ENCODE measurements at regions not wholly inside any gene's neighbourhood (a gene's known extent, or its start where the extent isn't known, plus 50 kb on each side); places are given as distances from the start of the nearest gene placed in this dataset.

DNA sequence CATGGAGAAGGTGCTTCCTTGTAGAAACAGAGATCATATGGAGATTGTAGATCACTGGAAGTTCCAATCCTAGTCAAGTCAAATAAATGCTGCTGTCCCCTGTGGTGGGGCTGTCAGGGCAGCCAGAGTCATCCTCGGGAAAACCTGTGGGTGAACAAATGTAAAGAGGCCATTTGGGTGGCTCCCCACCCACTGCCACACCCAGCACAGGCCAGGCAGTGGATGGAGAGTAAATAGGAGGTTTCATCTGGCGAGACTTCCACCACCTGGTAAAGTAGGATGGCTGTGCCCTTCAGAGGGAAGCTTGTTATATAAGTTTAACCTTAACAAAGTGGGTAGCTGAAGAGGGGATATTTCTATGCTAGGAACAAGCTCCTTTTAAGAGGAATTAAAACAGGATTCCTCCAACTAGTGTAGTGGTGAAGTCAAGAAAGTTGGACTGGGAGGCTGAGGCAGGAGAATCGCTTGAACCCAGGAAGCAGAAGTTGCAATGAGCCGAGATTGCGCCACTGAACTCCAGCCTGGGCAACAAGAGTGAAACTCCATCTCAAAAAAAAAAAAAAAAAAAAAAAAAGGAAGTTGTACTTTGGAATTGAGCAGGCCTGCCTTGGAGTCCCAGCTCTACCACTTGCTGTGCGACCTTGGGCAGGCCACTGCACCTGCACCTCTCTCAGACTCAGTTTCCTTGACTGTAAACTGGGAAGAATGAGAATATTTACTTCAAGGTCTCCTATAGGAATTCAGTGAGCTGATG, 273.7 kb downstream of the PTTG2 start:
- H3K4me3 ChIP-seq (replicated peaks; ENCODE audit: low read depth, low read length): no peak overlapping the region
- TF ChIP-seq CTCF (IDR thresholded peaks at IDR 0.05; ENCODE audit: low read depth, low read length, missing control alignments): no peak
- DNase-seq (ENCODE audit: extremely low read depth, low read depth): no peak

GRCh38 chr4:38235354-38235753, 275.2 kb downstream of the PTTG2 start:
- no peak overlapping the region for H3K4me3 ChIP-seq (replicated peaks; ENCODE audit: low read depth, low read length)
- DNase-seq (ENCODE audit: extremely low read depth, low read depth): no peak
- TF ChIP-seq CTCF (IDR thresholded peaks at IDR 0.05; ENCODE audit: low read depth, low read length, missing control alignments): no peak

GRCh38 chr4:38236003-38236402, 275.8 kb downstream of the PTTG2 start:
- TF ChIP-seq CTCF (IDR thresholded peaks at IDR 0.05; ENCODE audit: low read depth, low read length, missing control alignments): no peak
- DNase-seq (ENCODE audit: extremely low read depth, low read depth): no peak
- H3K4me3 ChIP-seq (replicated peaks; ENCODE audit: low read depth, low read length): no peak overlapping the region

DNA sequence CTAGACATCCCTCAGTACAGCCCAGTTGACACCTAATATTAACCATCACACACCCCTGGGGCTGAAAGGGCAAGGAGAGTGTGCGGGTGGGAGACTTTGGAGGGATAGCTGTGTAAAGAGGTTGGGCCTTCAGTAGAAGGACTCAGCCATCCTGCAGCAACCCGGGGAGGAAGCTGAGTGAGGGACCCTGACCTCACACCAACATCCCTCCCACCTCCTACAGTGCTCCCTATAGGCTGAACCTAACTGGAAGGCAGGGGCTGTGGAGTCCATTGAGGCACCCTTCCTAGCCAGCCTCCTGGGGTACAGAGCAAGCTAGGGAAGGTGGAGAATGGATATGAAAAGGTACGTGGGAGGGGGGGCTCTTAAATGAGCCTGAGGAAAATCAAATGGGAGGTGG, 276.3 kb downstream of the PTTG2 start:
- no peak for DNase-seq (ENCODE audit: extremely low read depth, low read depth)
- no peak overlapping the region for H3K4me3 ChIP-seq (replicated peaks; ENCODE audit: low read depth, low read length)
- no peak for TF ChIP-seq CTCF (IDR thresholded peaks at IDR 0.05; ENCODE audit: low read depth, low read length, missing control alignments)

DNA sequence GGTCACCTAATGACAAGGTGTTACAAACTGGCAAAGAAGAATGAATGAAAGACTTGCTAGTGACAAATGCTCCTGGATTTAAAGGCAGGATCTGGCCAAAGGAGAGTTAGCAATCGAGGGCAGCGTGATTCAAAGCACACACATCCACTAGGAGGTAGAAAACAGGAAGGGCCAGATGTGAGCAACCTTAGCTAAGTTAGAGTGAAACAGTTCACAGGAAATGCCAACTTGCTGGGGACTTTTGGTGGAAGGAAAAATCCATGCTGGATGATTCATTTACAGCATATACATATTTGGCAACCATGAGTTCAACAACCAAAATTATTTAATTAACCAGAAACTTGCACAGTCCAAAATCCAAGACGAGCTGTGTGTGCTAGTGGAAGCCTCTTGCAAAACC, 276.9 kb downstream of the PTTG2 start:
- no peak for TF ChIP-seq CTCF (IDR thresholded peaks at IDR 0.05; ENCODE audit: low read depth, low read length, missing control alignments)
- peak; percentile 32 for DNase-seq (ENCODE audit: extremely low read depth, low read depth)
- H3K4me3 ChIP-seq (replicated peaks; ENCODE audit: low read depth, low read length): no peak overlapping the region

- no peak for TF ChIP-seq CTCF (IDR thresholded peaks at IDR 0.05; ENCODE audit: low read depth, low read length, missing control alignments)
- DNase-seq (ENCODE audit: extremely low read depth, low read depth): no peak
- H3K4me3 ChIP-seq (replicated peaks; ENCODE audit: low read depth, low read length): no peak overlapping the region
Measured at GRCh38 chr4:38241541-38241940, 281.3 kb downstream of the PTTG2 start.

DNA sequence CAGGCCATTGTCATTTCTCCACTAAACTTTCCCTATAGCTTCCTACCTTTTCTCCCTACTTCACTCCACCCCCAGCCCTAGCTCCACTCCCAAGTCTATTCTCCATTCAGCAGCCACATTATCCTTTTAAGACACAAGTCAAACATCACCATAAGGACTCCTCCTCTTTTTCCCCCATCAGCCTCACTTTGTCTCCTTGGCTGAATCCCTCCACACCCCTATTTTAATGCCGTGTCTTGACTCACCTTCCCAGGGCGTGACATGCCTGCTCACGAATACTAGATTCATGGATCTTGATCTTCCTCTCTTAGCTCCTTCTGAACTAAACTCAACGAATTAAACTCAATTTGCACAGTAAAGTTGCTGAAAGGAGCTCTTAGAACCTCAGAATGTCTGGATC, 281.9 kb downstream of the PTTG2 start:
- DNase-seq (ENCODE audit: extremely low read depth, low read depth): no peak
- no peak overlapping the region for H3K4me3 ChIP-seq (replicated peaks; ENCODE audit: low read depth, low read length)
- no peak for TF ChIP-seq CTCF (IDR thresholded peaks at IDR 0.05; ENCODE audit: low read depth, low read length, missing control alignments)

Data from HFF-Myc (cell line).